T-helper 2 cell treated with Interferon-gamma antibody and Interleukin-4, amounts not matched to agents 100 ng/mL and 5 ng/mL, for 36 hours (primary cell): ENCODE measurements at regions not wholly inside any gene's neighbourhood (a gene's known extent, or its start where the extent isn't known, plus 50 kb on each side); places are given as distances from the start of the nearest gene placed in this dataset.

ENCODE experiments used
- intact Hi-C: fragments of 100-400 bp; cut with micrococcal nuclease; formaldehyde crosslinking; loops from one replicate; pipeline ENCODE4 v1.15.1; 2023

DNA sequence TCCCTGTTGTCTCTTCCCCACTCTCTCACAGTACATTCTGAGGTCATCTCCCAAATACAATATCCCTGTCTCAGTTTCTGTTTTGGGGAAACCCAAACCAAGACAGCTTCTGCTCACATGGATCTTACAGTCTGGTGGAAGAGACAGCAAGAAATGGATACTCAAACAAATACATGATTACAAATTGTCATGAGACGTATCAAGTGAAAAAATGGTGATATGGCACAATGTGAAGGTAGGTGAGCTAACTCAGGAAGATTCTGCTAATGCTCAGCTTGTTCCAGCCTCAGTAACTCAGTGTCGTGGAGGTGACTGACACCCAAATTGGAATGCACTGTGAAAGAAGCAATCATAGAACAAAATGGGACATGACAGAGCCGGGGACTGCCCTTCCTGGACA lies 68.3 kb downstream of the CHST1 start:
- intact Hi-C loops = no loop called here

DNA sequence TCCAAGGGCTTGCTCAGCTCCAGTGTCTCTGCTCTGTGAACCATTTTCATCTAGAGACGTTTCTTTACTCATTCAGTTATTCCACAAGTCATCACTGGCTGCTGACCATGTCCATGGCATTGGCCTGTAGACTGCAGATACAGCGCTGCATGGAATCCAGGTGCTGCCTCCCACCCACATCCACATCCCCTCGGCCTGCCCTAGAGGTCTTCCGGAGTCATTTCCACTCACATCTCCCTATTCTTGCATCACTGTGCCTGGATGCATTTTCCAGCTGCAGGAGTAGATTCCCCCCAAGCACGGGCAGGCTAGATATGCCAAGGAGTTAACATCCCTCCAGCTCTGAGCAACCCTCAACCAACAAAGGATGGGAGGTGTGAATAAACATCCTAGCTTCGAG lies 68.9 kb downstream of the CHST1 start:
- intact Hi-C loops = no loop called here

DNA sequence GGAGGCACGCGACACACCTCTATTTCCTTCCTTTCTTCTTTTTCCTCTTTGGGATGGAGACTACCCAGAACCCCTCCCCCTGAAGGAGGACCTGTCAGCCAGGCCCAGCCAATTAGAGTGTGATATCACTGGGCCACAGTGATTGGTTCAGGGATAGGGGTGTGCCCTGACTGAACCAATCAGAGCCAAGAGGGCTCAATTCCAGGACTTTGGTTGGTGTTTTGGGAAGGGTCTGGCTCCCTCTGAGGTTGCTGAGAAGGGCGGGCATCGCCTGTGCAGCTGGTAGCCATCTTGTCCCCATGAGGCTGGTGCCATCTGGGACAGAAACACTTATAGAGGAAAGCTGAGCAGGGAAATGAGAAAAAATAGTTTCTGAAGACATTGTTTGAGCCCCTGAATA lies 71.4 kb downstream of the CHST1 start:
- intact Hi-C loops = no loop called here

DNA sequence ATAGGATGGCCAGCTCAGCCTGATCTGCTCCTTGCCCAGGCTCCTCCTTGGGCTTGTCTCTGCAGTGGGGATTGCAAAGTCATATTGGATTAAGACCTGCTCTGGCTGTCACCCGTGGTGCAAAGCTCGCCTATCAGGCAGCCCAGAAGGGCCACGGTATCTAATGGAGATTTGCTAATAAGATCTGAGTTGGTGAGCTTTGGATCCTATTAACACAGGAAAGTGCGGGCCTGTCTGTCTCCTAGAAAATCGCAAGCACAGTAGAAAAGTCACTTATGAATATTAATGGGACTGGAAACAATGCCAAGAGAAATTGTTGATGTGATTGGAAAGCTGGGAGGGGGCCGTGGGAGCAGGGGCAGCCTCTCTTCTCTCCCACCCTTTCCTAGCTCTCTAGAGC lies 72.8 kb downstream of the CHST1 start:
- intact Hi-C loops = no loop called here

DNA sequence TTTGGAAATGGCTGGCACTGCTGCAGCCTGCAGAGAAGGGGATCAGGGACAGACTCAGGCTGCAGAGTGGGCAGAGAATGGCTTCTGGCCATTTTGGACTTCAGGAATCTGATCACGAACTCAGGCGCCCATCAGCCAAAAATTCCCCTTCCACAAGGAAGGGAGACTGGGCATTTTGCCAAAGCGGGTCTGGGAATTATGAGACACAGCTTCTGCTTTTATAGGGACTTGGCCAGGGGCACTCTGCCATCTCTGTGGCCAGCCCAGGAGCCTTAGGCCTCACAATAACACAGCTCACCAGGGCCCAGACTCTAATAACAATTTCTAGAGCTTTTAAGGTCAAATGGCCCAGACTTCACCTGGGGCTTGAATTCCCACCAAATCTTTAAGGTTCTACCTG lies 74.7 kb downstream of the CHST1 start:
- intact Hi-C loops = no loop called here

DNA sequence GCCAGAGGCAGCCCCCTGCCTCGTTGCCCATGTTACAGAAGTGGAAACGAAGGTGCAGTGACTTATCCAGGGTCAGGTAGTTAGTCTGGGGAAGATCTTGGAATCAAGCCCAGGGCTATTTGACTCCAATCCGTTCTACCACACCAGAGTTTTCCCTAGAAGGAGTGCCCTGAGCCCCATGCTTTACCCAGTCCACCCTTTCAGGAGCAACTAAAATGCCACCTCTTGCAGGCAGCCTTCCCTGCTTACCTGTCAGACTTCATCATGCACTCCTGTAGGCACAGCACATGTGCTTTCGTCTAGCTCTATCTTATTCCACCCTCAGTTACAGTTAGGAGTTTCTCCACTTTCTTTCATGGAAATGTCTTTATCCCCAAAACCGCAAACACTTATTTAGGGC lies 80.2 kb downstream of the CHST1 start:
- intact Hi-C loops = no loop called here

- intact Hi-C loops = no loop called here
Observed at GRCh38 chr11:45583981-45584566, 81.3 kb downstream of the CHST1 start.

- intact Hi-C loops = no loop called here
Observed at GRCh38 chr11:45580399-45580798, 85.0 kb downstream of the CHST1 start.

DNA sequence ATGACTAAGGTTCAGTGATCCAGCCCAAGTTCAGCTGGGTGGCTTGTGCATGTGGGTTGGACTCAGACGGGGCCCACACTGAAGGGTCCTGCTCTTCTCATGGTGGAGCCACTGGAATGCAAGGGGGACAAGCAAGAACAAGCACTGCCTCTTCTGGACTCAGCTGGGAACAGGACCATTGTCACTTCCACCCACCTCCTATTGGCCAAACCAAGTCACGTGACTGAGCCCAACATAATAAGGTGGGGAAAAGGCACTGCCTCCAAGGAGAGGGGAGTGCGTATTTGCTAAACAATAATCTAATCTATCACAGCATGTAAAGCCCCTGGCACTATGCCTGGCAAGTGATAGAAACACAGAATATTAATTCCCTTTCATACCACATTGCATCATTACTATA lies 87.1 kb downstream of the CHST1 start:
- intact Hi-C loops = no loop called here

- intact Hi-C loops = no loop called here
Observed at GRCh38 chr11:45577752-45578151, 87.7 kb downstream of the CHST1 start.

DNA sequence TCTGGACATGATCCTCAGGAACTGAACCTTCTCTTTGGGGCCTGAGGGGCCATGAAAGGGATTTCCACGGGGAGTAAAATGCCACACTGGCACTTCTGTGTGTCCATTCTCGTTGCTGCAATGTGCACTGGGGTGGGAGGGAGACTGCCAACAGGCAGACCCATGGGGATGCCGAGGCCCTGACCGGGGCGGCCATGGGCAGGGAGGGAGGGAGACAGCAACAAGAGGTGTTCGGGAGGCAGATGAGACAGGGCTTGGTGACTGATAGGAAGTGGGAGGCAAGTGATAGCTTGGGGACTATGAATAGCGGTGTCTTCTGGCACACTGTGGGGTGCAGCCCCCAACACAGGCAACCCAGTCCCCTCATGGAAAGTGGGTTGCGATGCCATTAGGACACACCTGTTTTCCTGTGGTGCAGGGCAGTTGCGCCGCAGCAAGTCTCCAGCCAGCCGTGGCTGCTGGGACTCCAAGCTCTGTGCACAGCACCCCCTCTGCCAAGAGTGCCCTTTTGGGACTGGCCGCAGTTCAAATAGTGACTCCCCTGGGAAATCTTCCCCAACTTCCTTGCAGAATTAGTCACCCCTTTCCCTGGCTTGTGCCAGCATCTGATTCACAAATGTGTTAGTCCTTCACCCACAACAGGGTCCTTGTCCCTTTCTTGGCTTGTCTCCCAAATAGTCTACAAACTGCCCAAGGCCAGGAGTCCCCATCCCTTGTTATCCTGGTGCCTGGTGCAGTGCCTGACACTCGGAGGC lies 88.8 kb downstream of the CHST1 start:
- intact Hi-C loops = no loop called here

GRCh38 chr11:45573728-45574127 lies 91.7 kb downstream of the CHST1 start:
- intact Hi-C loops = no loop called here

DNA sequence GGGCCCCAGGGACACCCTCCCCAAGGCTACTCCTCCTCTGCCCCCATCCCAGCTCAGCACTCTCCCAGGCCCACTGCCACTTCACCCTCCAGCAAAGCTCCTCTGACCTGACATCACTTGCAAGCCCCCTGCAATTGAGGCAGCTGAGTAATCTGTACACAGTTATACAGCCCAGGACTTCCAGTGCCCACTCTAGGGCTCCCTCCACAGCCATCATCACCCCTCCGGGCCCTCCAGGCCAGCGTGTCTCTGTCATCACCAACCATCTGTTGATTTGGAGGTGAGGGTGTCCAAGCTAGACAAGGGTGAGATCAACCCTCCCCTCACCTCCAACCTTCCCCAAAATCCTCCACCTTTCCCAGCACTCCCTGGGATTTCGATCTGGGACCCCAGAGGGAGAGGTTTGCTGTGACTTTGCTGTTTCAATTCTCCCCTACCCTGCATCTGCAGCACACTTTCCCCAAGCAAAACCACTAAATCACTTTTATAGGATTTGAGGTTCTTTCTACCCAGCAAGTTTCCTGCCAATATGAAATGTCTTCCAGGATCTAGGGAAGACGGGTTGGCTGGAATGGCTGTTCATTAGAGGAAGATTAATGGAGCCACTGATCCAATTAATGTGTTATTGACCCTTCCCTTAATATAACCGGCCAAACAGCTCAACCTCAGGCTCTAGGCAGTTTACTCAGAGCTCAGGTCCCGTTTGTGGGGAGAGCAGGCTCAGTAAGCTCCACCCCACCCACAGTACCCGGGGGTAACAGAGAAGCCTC lies 92.9 kb downstream of the CHST1 start:
- intact Hi-C loops = no loop called here

DNA sequence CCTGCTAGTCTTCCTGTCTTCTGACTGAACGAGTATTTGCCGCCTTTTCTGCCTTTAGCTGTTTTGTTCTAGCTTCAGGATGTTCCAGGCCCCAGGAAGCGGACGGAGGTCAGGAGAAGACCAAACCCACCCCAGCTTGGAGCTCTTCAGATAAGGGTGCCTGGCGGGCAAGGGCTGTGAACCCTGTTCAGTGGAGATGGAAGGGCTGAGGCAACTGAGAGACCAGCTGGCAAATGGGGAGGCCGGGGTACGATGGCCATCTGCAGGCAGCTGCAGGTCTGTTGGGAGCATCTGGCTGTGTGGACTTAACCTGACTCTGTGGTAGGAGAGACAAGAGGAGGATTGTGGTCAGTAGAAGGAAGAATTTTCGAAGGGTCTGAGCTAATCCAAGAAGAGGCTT lies 95.6 kb downstream of the CHST1 start:
- intact Hi-C loops = no loop called here

GRCh38 chr11:45568049-45568448 lies 97.4 kb downstream of the CHST1 start:
- intact Hi-C loops = no loop called here

- intact Hi-C loops = no loop called here
Observed at GRCh38 chr11:45565446-45565988, 99.9 kb downstream of the CHST1 start.

DNA sequence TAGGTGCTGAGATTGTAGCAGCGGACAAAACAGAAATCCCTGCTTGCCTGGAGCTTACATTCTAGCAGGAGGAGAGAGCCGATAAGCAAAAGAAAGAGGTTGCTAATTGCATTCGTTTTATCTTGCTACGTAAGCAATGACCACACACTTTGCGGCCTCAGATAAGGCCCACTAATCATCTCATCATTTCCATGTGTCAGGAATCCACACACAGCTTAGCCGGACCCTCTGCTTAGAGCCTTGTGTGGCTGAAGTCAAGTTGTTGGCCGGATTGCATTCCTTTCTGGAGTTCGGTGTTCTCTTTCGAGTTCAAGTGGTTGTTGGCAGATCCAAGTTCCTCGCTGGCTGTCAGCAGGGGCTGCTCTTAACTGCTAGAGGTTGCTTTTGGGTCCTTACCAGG lies 101.6 kb downstream of the CHST1 start:
- intact Hi-C loops = no loop called here

DNA sequence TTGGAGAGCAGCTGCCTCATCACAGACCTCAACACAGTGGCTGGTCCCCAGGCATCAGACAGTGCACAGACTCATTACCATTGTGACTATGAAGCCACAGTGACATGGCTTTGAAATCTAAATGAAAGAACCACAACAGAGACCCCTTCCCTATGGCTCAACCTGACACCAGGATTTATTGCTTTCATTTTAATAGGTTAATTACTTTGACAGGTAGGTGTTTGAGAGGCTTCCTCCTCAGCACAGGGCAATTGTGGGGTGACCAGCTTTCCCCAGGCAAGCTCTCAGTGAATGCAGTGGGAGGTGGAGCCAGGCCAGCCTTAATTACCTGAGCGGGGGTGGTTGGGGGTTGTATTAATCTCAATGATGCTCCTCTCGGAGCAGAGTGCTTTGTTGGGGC lies 102.3 kb downstream of the CHST1 start:
- intact Hi-C loops = no loop called here

DNA sequence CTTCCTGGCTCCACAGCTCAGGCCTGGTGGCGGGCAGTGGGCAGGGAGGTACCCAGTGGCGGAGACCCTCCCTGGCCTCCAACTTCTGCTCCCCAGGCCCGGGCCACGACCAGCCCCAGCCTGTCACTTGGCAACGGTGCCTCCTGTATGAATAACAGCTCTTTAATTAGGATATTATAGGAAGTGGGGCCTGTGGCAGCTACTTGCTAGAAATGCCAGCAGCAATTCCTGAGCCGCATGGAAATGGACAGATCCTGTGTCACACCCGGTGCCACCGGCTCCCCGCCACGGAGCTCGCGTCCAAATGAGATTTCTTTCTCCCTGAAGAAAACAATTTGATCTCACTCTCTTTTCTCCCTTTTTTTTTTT lies 104.5 kb downstream of the CHST1 start:
- intact Hi-C loops = no loop called here

DNA sequence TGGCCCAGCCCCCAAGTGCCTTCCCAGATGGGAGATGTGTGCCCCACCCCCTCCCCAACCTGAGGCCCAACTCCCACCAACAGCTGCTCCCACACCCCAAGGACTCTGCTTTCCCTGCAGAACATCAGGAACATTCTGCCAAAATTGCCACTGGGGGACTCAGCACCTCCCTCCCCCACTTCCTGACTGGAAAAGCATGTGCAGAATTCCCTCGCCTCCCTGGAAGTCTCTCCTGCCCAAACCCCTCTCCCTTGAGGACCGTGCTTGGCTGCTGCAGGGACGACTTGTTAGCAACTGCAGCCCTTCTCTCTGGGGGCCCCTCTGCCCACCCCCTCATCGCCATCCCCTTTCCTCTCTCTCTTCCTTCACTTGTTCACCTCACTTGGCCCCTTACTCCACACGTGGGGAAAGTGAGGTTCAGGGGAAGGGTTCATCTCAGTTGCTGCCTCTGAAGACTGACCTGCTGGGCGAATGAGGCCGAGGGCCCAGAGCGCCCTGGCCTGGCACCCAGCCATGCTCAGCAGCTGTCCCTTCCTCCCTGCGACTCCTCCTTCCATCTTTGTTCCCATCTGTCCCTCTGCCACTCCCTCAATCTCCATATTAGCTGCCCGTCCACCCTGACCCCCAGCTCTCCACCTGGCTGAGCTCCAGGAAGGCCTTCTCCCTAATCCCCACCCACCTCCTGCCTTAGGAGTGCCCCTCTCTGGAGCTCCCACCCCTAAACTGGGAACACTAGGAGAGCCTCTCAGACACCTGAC lies 105.1 kb downstream of the CHST1 start:
- intact Hi-C loops = no loop called here

DNA sequence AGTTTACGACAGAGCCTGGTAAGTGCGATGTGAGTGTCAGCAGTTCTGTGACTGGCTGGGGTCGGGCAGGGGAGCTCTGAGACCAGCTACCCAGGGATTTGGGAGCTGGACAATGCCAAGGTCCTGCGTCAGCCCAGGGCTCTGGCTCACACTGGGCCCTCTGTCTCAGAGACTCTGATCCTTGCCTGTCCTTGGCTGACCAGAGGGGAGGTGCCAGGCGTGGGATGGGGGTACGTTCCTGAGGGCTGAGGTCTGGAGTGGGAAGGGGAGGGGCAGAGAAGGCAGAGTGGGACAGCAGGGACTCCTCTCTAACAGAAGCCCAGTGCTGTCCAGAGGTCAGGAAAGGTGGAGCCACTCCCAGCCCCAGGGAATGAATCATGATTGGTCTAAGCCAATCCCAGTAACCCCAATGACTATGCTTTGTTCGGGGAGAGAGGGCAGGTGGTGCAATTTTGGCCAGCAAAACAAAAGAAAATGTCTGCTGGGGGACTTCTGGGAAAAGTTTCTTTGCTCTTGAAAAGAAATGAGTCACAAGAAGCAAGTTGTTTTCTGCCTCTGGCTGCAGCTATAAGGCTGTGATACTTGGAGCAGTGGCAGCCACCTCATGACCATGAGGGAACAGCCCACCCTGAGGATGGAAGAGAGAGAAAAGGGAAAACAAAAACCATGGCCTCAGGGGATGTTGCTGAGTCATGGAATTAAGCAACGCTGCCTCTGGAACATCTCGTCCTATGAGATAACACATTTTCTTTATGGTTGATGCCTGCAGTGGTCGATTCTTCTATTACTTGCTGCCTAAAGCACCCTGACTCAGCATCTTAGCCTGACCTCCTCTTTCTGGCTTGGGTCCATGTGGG lies 108.3 kb downstream of the CHST1 start:
- intact Hi-C loops = no loop called here
